SK-N-SH (cell line): ENCODE measurements at regions not wholly inside any gene's neighbourhood (a gene's known extent, or its start where the extent isn't known, plus 50 kb on each side); places are given as distances from the start of the nearest gene placed in this dataset.

Source experiments
- CTCF ChIA-PET: fragments of 300-600, 350-600 bp; formaldehyde crosslinking; extraction: SDS; loops from one replicate; lab custom pipeline; 2021; lab: Yijun Ruan, JAX
- POLR2A ChIA-PET: fragments of 350-600 bp; sonication (Branson Sonifier 250); formaldehyde crosslinking; extraction: SDS; loops from one replicate; lab custom pipeline; 2020; ENCODE audit warnings: antibody characterized with exemption, inconsistent platforms; lab: Yijun Ruan, JAX
- DNase-seq: peaks from one replicate; pipeline ENCODE4 v3.0.0; 2012
- H2AFZ ChIP-seq: fragments of 200-600 bp; sonication (generic); 2 replicates; pipeline ENCODE4 v1.8.1; 2016; ENCODE audit warnings: antibody characterized with exemption, mild to moderate bottlenecking, low read depth
- H3F3A ChIP-seq: fragments of 200-600 bp; sonication (generic); replicated peaks from 2 replicates; pipeline ENCODE3; 2016; ENCODE audit warnings: antibody characterized with exemption, mild to moderate bottlenecking; ENCODE audit not compliant: insufficient read depth
- H3K27ac ChIP-seq, 2 experiments: fragments of 200-500 bp in 1 of 2; fragments of 200-600 bp in 1 of 2; sonication (Bioruptor generic) in 1 of 2; sonication (generic), shearing (Covaris generic) in 1 of 2; 2 replicates each; pipeline versions ENCODE4 v1.5.1 to v1.6.1; 2014 to 2016; ENCODE audit warnings: low read depth in 2 of 2, inconsistent platforms in 1 of 2, low read length in 1 of 2, mild to moderate bottlenecking in 1 of 2, mixed read lengths in 1 of 2
- H3K27me3 ChIP-seq: fragments of 200-600 bp; sonication (generic), shearing (Covaris generic); 2 replicates; pipeline ENCODE4 v1.6.1; 2016; ENCODE audit warnings: mixed run types; ENCODE audit not compliant: insufficient read depth
- H3K36me3 ChIP-seq, 2 experiments: fragments of 200-500 bp in 1 of 2; fragments of 200-600 bp in 1 of 2; sonication (Bioruptor generic) in 1 of 2; sonication (generic) in 1 of 2; replicated peaks in 1 of 2; 2 replicates each; pipeline versions ENCODE3 to v1.5.1; 2014 to 2016; ENCODE audit warnings: low read length in 1 of 2, mild to moderate bottlenecking in 1 of 2; ENCODE audit not compliant: insufficient read depth in 2 of 2, control insufficient read depth in 1 of 2
- H3K4me1 ChIP-seq, 2 experiments: fragments of 200-500 bp in 1 of 2; fragments of 200-600 bp in 1 of 2; sonication (Bioruptor generic) in 1 of 2; sonication (generic), shearing (Covaris generic) in 1 of 2; 2 replicates each; pipeline versions ENCODE4 v1.5.1 to v1.6.1; 2014 to 2016; ENCODE audit warnings: low read depth in 1 of 2, low read length in 1 of 2, mixed run types in 1 of 2; ENCODE audit not compliant: insufficient read depth in 2 of 2, control insufficient read depth in 1 of 2
- H3K4me2 ChIP-seq: fragments of 200-600 bp; sonication (generic), shearing (Covaris generic); 2 replicates; pipeline ENCODE4 v1.6.1; 2017; ENCODE audit warnings: mixed run types
- H3K4me3 ChIP-seq, 2 experiments: fragments of 200-500 bp in 1 of 2; fragments of 200-600 bp in 1 of 2; sonication (Bioruptor generic) in 1 of 2; sonication (generic), shearing (Covaris generic) in 1 of 2; 2 replicates each; pipeline versions ENCODE4 v1.5.1 to v1.8.1; 2014 to 2016; ENCODE audit warnings: low read depth in 2 of 2, inconsistent platforms in 1 of 2, low read length in 1 of 2, mild to moderate bottlenecking in 1 of 2, mixed read lengths in 1 of 2, moderate library complexity in 1 of 2
- H3K79me2 ChIP-seq: fragments of 200-600 bp; sonication (generic); 2 replicates; pipeline ENCODE4 v1.8.1; 2017; ENCODE audit warnings: mild to moderate bottlenecking; ENCODE audit not compliant: insufficient read depth
- H3K9ac ChIP-seq: fragments of 200-600 bp; sonication (generic); 2 replicates; pipeline ENCODE4 v1.6.1; 2017; ENCODE audit warnings: mixed run types
- H3K9me2 ChIP-seq: fragments of 200-600 bp; sonication (generic); 2 replicates; pipeline ENCODE4 v1.6.1; 2017; ENCODE audit warnings: mixed run types
- H3K9me3 ChIP-seq: fragments of 200-600 bp; sonication (generic); 2 replicates; pipeline ENCODE4 v1.6.1; 2017; ENCODE audit warnings: mixed run types, mild to moderate bottlenecking, moderate library complexity
- H4K20me1 ChIP-seq: fragments of 200-600 bp; sonication (generic); 2 replicates; pipeline ENCODE4 v1.6.1; 2017; ENCODE audit warnings: mild to moderate bottlenecking, mixed run types; ENCODE audit not compliant: insufficient read depth
- CTCF ChIP-seq: fragments of 200-600 bp; sonication (generic); IDR thresholded peaks from 2 replicates; pipeline ENCODE4 v1.6.1; 2017; ENCODE audit warnings: antibody characterized with exemption, mild to moderate bottlenecking, moderate library complexity
- ELF1 ChIP-seq: IDR thresholded peaks from 2 replicates; pipeline ENCODE4 v1.4.0; 2012
- EP300 ChIP-seq, 2 experiments: IDR thresholded peaks; 2 replicates each; pipeline versions ENCODE4 v1.4.0 to v1.6.1; 2012; ENCODE audit warnings: borderline replicate concordance in 1 of 2, low read depth in 1 of 2, low read length in 1 of 2
- FOSL2 ChIP-seq: IDR thresholded peaks from 2 replicates; pipeline ENCODE4 v1.4.0; 2012; ENCODE audit warnings: low read depth, mild to moderate bottlenecking, moderate library complexity, borderline replicate concordance
- GATA2 ChIP-seq: sonication (generic); formaldehyde crosslinking; IDR thresholded peaks from 2 replicates; pipeline ENCODE4 v1.5.0; 2020; ENCODE audit warnings: mild to moderate bottlenecking, missing genetic modification reagents
- IRF3 ChIP-seq: fragments of 150-350 bp; IDR thresholded peaks from 2 replicates; pipeline ENCODE4 v1.6.1; 2016; ENCODE audit warnings: mild to moderate bottlenecking, low read depth, low read length
- MAX ChIP-seq: IDR thresholded peaks from 2 replicates; pipeline ENCODE4 v1.4.0; 2012; ENCODE audit warnings: low read depth
- MEF2A ChIP-seq: IDR thresholded peaks from 2 replicates; pipeline ENCODE4 v1.4.0; 2012; ENCODE audit warnings: low read depth, borderline replicate concordance
- NFIC ChIP-seq: IDR thresholded peaks from 2 replicates; pipeline ENCODE4 v1.4.0; 2012; ENCODE audit warnings: borderline replicate concordance
- NRF1 ChIP-seq: IDR thresholded peaks from 2 replicates; pipeline ENCODE4 v1.6.1; 2012; ENCODE audit warnings: low read depth, mild to moderate bottlenecking, low read length
- PBX3 ChIP-seq: IDR thresholded peaks from 2 replicates; pipeline ENCODE4; 2012
- POLR2AphosphoS5 ChIP-seq: IDR thresholded peaks from 2 replicates; pipeline ENCODE4 v1.6.1; 2012; ENCODE audit warnings: low read depth, low read length
- RFX5 ChIP-seq: IDR thresholded peaks from 2 replicates; pipeline ENCODE4 v1.6.1; 2012; ENCODE audit warnings: mild to moderate bottlenecking, improper control_type of control experiment, low read length
- SIN3A ChIP-seq: IDR thresholded peaks from 2 replicates; pipeline ENCODE4 v1.6.1; 2012; ENCODE audit warnings: low read depth, mild to moderate bottlenecking, low read length, moderate library complexity, borderline replicate concordance
- TCF12 ChIP-seq: IDR thresholded peaks from 2 replicates; pipeline ENCODE4 v1.4.0; 2012
- ZBTB33 ChIP-seq: IDR thresholded peaks from 2 replicates; pipeline ENCODE4 v1.4.0; 2012; ENCODE audit warnings: low read depth, borderline replicate concordance
- WGBS: methylation state at CpG from one replicate; pipeline ENCODE4 v1.1.6; 2017; ENCODE audit warnings: low lambda C conversion rate; 5-methylcytosine and 5-hydroxymethylcytosine counted together

- Histone ChIP-seq H3K4me2 (no peak overlapping the region), H3K27ac (no peak overlapping the region), H3K79me2 (no peaks in the 10 kb centered on the region), H4K20me1 (no peaks in the 10 kb centered on the region), H3K9me3 (peaks cover 5% of the 10 kb centered on the region; the same call in 1 of the 2 replicates), H2AFZ (no peak overlapping the region), H3F3A (no peaks in the 10 kb centered on the region), H3K4me1 (no peaks in the 10 kb centered on the region), H3K9ac (no peak overlapping the region), H3K9me2 (no peaks in the 10 kb centered on the region), H3K4me3 (no peak overlapping the region), H3K36me3 (no peaks in the 10 kb centered on the region), H3K27me3 (no peaks in the 10 kb centered on the region)
- POLR2A ChIA-PET, result no interaction called here
- TF ChIP-seq ELF1 (no peak), PBX3 (no peak), NFIC (no peak), SIN3A (no peak), TCF12 (no peak), IRF3 (no peak), FOSL2 (no peak), RFX5 (no peak), MEF2A (no peak), ZBTB33 (no peak), GATA2 (CRISPR knock-in tag) (no peak), EP300 (IDR thresholded peaks at IDR 0.05; ENCODE audit: borderline replicate concordance in 1 of 2, low read depth in 1 of 2, low read length in 1 of 2) (no peak), MAX (no peak), NRF1 (no peak), CTCF (no peak), POLR2AphosphoS5 (no peak)
- 5% methylated on average over 2 of the region's 2 CpGs for WGBS
- no peak for DNase-seq
- CTCF ChIA-PET, result no interaction called here
These were observed 338.0 kb upstream of the GYPC start for GRCh38 chr2:126317790-126318431.
